Mucosa of descending colon (tissue), 3 donors: ENCODE measurements at regions not wholly inside any gene's neighbourhood (a gene's known extent, or its start where the extent isn't known, plus 50 kb on each side); places are given as distances from the start of the nearest gene placed in this dataset.

ENCODE experiments used
- ATAC-seq: fragments of 200-7000 bp; cut with Tn5 transposase; one replicate; pipeline ENCODE4 v1.9.1; 2020; ENCODE audit warnings: mild to moderate bottlenecking, moderate library complexity
- DNase-seq, 3 donors: peaks; one replicate each; pipeline ENCODE4 v3.0.0-alpha.2; 2020
- H3K36me3 ChIP-seq: fragments of 200-600 bp; one replicate; pipeline ENCODE4 v1.8.0; 2021; ENCODE audit warnings: low read depth, mild to moderate bottlenecking
- H3K4me1 ChIP-seq: fragments of 200-600 bp; one replicate; pipeline ENCODE4 v1.8.0; 2021; ENCODE audit warnings: low read depth, mild to moderate bottlenecking
- H3K4me3 ChIP-seq: fragments of 200-600 bp; one replicate; pipeline ENCODE4 v1.8.0; 2021; ENCODE audit warnings: mild to moderate bottlenecking
- H3K9me3 ChIP-seq: fragments of 200-600 bp; one replicate; pipeline ENCODE4 v1.8.0; 2021; ENCODE audit warnings: mild to moderate bottlenecking
- intact Hi-C, 2 donors: fragments of 100-400 bp; cut with DNase I in 1 of 2; cut with micrococcal nuclease in 1 of 2; formaldehyde crosslinking; loops; one replicate each; pipeline versions ENCODE4 v1.11.0 to v1.11.1; 2022; cut with DNase I, micrococcal nuclease
- TF ChIP-seq, protein P1 (sequence below): fragments of 200-600 bp; IDR thresholded peaks from one replicate; pipeline ENCODE4 v1.8.0; 2022; ENCODE audit warnings: antibody characterized with exemption, mild to moderate bottlenecking
- donor health status: DM: no; HTN: no; CAD: no; lungs with moderate emphysema.
- donor health status: DM: no; HTN: no; CAD: no.
- donor health status: DM: no; HTN: yes; CAD: no.

DNA sequence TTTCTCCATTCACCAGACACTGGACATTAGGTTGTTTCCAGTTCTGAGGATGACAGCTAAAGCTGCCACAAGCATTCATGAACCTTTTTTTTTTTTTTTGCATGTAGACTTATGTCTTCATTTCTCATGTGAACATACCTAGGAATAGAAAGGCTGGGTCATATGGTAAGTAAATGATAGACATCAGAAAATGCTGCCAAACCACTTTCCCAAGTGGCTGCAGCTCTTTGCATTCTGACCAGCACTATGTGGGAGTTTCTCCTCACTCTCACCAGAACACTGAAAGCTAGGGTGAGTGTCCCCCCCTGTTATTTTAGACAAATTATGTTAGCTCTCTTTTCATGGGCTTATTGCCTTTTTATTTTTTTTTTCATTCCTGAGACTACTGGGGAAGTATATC, 197.5 kb downstream of the OTOR start:
- intact Hi-C loops = no loop called here
- H3K4me3 ChIP-seq = no peak overlapping the region
- DNase-seq = no peak
- no peaks in the 10 kb centered on the region for H3K4me1 ChIP-seq
- TF ChIP-seq, protein P1, sequence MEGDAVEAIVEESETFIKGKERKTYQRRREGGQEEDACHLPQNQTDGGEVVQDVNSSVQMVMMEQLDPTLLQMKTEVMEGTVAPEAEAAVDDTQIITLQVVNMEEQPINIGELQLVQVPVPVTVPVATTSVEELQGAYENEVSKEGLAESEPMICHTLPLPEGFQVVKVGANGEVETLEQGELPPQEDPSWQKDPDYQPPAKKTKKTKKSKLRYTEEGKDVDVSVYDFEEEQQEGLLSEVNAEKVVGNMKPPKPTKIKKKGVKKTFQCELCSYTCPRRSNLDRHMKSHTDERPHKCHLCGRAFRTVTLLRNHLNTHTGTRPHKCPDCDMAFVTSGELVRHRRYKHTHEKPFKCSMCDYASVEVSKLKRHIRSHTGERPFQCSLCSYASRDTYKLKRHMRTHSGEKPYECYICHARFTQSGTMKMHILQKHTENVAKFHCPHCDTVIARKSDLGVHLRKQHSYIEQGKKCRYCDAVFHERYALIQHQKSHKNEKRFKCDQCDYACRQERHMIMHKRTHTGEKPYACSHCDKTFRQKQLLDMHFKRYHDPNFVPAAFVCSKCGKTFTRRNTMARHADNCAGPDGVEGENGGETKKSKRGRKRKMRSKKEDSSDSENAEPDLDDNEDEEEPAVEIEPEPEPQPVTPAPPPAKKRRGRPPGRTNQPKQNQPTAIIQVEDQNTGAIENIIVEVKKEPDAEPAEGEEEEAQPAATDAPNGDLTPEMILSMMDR = no peak
- H3K36me3 ChIP-seq = no peaks in the 10 kb centered on the region
- ATAC-seq = no peak
- H3K9me3 ChIP-seq = no peaks in the 10 kb centered on the region

DNA sequence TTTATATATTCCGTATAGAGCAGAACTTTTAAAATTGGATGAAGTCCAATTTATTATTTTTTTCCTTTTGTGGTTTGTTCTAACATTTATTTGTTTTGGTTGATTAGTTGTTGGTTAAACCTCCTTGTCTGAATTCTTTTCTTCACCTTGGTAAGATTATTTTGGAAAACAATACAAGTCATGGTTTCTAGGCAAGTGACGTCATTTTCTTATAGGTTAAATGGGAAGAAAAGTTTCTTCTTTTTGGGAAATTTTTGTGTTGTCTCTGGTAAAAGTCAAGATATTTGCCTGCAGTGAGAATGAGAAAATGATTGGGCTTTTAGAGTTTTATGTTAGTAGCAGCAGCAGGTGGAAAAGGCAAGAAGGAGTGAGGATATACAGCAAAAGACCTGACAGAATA, 197.9 kb downstream of the OTOR start:
- Histone ChIP-seq H3K4me1 (no peaks in the 10 kb centered on the region), H3K4me3 (no peak overlapping the region), H3K36me3 (no peaks in the 10 kb centered on the region), H3K9me3 (no peaks in the 10 kb centered on the region)
- DNase-seq = no peak
- TF ChIP-seq, protein P1 = no peak
- intact Hi-C loops = no loop called here
- no peak for ATAC-seq

DNA sequence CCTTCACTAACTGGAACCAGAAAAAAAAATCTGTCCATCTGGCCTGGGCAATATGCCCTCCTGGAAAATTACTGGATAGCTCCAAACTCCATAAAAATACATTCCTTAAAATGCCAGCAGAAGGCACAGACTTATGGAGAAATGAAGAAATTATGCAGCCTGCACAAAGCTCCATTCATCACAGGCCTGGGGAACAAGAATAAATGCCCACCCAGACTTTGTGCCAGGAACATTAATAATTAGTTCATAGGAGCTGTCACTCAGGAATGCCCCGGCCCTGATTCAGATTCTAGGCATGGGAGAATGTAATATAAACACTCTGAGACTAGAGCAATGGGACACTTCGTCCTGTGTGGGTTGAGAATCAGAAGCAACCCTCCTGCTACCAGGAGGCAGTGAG, 199.3 kb downstream of the OTOR start:
- intact Hi-C loops = no loop called here
- Histone ChIP-seq H3K4me3 (no peak overlapping the region), H3K9me3 (no peaks in the 10 kb centered on the region), H3K4me1 (no peaks in the 10 kb centered on the region), H3K36me3 (no peaks in the 10 kb centered on the region)
- ATAC-seq (no peak), DNase-seq (no peak)
- TF ChIP-seq, protein P1 = no peak

DNA sequence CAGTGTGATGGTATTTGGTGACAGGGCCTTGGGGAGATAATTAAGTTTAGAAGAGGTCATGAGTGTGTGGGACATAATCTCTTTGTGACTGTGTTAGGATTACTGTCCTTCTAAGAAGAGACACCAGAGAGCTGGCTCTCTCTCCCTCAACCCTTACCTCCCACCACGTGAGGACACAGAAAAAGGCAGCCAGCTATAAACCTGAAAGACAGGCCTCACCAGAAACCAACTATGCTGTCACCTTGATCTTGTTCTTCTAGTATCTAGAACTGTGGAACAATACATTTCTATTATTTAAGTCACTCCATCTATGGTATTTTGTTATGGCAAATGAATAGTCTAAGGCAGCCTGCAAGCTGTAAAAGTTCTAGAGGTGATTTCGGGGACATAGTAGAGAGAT, 203.7 kb downstream of the OTOR start:
- H3K4me1 ChIP-seq = no peaks in the 10 kb centered on the region
- no peaks in the 10 kb centered on the region for H3K36me3 ChIP-seq
- TF ChIP-seq, protein P1 = no peak
- ATAC-seq (no peak), DNase-seq (no peak)
- H3K4me3 ChIP-seq = no peak overlapping the region
- no peaks in the 10 kb centered on the region for H3K9me3 ChIP-seq
- intact Hi-C loops = no loop called here

DNA sequence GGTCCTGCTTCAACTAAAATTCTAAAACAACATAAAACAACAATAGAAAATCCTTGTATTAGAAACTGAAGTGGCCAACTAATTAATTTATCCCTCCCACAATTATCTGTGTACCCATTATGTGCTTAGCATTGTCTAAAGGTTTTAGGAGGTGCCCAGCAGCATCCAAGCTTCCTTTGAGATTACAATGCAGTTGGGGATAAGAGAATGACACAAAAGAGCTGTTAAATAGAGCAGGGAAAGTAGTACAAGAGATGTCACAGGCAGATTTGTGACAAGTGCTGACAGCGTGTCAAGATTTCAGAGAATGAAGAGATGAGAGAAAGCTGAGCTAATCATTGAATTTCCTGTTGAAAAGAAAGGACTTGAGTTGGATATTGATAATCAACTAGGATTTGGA, 204.8 kb downstream of the OTOR start:
- ATAC-seq = no peak
- intact Hi-C loops = no loop called here

DNA sequence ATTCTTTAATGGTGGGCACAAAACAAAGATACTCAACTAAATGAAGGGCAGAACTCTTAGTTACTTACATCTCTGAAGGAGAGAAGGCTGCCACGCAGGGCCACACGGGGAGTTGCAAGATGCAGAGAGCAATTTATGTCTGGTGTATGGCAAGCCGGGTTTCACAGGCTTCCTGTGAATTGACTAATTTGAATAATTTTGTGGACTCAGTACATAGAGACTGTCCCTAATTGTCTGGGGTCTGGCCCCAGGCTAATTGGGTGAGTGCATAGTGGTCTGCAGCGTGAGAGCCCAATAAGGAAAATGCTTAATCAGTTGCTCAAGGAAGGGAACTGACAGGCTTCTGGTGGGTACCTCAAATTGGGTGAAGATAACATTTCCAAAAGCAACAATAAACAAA, 205.7 kb downstream of the OTOR start:
- Histone ChIP-seq H3K9me3 (no peaks in the 10 kb centered on the region), H3K4me3 (no peak overlapping the region), H3K36me3 (no peaks in the 10 kb centered on the region), H3K4me1 (no peaks in the 10 kb centered on the region)
- DNase-seq (no peak), ATAC-seq (no peak)
- TF ChIP-seq, protein P1 = no peak
- intact Hi-C loops = no loop called here

More for the DNA sequence above, 204.8 kb downstream of the OTOR start:
- TF ChIP-seq, protein P1 = no peak
- Histone ChIP-seq H3K4me1 (no peaks in the 10 kb centered on the region), H3K4me3 (no peak overlapping the region), H3K36me3 (no peaks in the 10 kb centered on the region), H3K9me3 (no peaks in the 10 kb centered on the region)
- DNase-seq = no peak
